DOHH2 (cell line): ENCODE measurements at regions not wholly inside any gene's neighbourhood (a gene's known extent, or its start where the extent isn't known, plus 50 kb on each side); places are given as distances from the start of the nearest gene placed in this dataset.

Experiments
- EZH2phosphoT487 ChIP-seq: fragments of 200-600 bp; sonication (generic); IDR thresholded peaks from 2 replicates; pipeline ENCODE4 v1.6.1; 2017; ENCODE audit warnings: borderline replicate concordance, mild to moderate bottlenecking, antibody characterized with exemption, low read length, moderate library complexity, mixed read lengths
- TF ChIP-seq, protein P1 (sequence below): fragments of 200-600 bp; sonication (generic); IDR thresholded peaks from one replicate; pipeline ENCODE4 v1.5.1; 2014; ENCODE audit warnings: antibody characterized with exemption, mild to moderate bottlenecking, low read depth, low read length; ENCODE audit not compliant: poor library complexity, severe bottlenecking

DNA sequence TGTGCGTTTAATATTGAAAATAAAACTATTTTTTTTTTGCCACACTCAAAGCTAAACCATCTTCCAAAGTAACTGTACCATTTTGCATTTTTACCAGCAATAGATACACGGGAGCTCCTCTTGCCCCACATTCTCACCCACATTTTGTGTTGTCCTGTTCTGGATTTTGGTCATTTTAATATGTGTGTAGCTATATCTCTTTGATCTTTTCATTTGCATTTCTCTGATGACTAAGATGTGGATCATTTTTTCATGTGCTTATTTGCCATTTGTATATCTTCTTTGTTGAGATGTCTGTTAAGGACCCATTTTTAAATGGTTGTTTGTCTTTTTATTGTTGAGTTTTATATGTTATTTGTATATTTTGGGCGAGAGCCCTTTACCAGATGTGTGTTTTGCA is 1543.5 kb downstream of the GRIK2 start:
- TF ChIP-seq, protein P1, sequence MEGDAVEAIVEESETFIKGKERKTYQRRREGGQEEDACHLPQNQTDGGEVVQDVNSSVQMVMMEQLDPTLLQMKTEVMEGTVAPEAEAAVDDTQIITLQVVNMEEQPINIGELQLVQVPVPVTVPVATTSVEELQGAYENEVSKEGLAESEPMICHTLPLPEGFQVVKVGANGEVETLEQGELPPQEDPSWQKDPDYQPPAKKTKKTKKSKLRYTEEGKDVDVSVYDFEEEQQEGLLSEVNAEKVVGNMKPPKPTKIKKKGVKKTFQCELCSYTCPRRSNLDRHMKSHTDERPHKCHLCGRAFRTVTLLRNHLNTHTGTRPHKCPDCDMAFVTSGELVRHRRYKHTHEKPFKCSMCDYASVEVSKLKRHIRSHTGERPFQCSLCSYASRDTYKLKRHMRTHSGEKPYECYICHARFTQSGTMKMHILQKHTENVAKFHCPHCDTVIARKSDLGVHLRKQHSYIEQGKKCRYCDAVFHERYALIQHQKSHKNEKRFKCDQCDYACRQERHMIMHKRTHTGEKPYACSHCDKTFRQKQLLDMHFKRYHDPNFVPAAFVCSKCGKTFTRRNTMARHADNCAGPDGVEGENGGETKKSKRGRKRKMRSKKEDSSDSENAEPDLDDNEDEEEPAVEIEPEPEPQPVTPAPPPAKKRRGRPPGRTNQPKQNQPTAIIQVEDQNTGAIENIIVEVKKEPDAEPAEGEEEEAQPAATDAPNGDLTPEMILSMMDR = no peak
- TF ChIP-seq EZH2phosphoT487 = no peak
